GM18517 (cell line): ENCODE measurements at regions not wholly inside any gene's neighbourhood (a gene's known extent, or its start where the extent isn't known, plus 50 kb on each side); places are given as distances from the start of the nearest gene placed in this dataset.
"Not testable (repeated sequence)": the region's sequence is repeated elsewhere in the genome, so short reads cannot be mapped to it uniquely, and the experiment has no call there.

Experiments
- ATAC-seq: cut with Tn5 transposase; IDR thresholded peaks from one replicate; pipeline ENCODE4 v1.9.1; 2021; ENCODE audit warnings: mild to moderate bottlenecking, moderate library complexity; ENCODE audit not compliant: unreplicated experiment

DNA sequence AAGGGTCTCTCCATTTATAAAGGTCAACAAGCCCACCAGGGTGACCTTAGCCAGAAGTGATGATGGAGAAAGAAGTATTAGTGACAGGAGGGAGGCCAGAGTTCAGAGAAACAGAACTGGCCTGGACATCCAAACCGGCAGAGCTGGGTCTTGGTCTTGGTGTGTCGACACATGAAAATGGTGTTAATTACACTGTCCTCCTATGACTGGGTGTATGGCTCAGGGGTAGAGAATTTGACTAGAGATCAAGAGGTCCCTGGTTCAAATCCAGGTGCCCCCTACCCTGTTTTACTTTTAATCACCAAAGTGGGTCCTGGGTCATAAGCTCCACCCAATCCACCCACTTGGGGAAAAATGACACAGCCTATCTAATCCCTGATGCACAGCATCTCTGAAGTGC, 110.6 kb upstream of the ZNF746 start:
- ATAC-seq, result no peak

DNA sequence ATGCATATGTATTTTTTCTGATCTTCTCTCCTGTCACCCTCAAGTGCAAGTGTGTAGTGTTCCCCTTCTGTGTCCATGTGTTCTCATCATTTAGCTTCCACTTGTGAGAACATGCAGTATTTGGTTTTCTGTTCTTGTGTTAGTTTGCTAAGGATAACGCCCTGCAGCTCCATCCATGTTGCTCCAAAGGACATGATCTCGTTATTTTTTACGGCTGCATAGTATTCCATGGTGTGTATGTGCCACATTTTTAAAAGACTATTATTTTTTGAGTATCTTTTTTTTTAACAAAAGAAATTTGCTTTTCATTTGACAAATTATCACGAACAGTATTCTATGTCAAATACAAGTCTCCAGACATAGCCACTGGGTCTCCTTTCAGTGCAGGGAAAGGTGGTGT, 110.1 kb upstream of the ZNF746 start:
- no peak for ATAC-seq

DNA sequence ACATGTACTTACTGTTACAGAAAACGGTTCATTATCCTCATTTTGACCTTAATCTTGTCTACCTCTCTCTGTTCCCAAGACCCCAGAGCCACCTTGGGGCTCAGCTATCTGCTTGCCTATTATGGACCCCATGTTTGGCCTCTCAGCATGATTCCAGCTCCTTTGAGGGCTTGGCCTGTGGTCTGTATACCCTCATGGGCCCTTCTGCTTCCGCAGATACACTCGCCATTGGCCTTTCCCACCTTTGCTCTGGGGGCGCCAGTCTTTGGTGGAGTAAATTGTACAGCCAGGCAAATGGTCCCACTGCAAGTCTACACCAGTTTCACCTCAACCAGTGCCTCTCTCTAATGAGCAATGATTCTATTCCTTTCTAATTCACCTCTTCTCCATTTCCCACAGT, 109.2 kb upstream of the ZNF746 start:
- no peak for ATAC-seq

DNA sequence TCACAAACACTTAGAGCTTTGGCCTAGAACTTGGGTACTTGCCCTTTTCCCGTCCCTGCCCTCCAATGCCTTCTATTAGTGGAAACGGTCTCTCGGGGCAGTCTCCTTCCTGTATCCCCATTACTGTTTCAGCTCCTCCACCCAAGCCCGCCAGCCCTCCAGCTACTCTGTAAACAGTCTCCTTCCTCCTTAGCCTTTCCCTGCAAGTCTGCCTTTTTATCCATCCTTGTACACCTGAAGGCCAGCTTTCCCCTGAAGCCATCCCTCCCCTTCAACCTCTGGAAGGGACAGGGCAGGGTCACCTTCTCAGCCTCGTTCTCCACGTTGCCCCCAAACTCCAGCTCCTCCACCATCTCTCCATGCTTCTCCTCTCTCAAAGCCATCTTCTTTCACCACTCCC, 108.1 kb upstream of the ZNF746 start:
- no peak for ATAC-seq

DNA sequence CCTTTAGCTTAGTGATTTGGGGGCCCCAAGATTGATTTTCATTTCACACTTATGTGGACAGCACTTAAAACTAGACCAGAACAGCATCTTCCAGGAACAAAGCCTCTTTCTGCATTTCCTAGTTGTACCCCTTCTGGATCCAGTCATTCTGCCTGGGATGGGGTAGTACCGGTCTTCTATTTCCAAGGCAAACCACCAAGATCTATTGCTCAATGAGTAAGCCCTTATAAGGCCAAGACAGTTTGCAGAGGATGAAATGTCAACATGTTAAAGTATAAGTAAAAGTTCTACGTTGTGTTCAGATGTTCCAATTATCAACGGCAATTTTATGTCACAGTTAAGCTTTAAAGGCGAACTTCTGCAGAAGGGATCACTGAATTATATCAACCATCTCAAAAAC, 106.9 kb upstream of the ZNF746 start:
- no peak for ATAC-seq

DNA sequence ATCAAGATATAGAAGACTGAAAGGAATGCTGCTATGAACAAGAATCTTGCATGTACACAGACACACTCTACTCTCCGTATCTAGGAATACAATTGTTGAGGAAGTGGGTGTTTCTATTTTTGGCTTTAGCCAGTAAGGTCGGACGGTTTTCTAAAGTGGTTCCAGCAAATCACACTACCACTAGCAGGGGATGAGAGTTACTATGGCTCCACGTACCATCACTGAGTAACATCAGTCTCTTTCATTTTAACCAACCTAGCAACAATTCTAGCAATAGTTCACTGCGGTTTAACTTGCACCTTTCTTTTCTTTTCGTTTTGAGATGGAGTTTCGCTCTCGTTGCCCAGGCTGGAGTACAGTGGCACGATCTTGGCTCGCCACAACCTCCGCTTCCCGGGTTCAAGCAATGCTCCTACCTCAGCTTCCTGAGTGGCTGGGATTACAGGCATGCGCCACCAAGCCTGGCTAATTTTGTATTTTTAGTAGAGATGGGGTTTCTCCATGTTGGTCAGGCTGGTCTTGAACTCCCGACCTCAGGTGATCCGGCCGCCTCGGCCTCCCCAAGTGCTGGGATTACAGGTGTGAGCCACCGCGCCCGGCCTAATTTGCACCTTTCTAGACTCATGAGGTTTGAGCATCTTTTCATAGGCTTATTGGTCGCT, 103.2 kb upstream of the ZNF746 start:
- peak; percentile 94 for ATAC-seq

DNA sequence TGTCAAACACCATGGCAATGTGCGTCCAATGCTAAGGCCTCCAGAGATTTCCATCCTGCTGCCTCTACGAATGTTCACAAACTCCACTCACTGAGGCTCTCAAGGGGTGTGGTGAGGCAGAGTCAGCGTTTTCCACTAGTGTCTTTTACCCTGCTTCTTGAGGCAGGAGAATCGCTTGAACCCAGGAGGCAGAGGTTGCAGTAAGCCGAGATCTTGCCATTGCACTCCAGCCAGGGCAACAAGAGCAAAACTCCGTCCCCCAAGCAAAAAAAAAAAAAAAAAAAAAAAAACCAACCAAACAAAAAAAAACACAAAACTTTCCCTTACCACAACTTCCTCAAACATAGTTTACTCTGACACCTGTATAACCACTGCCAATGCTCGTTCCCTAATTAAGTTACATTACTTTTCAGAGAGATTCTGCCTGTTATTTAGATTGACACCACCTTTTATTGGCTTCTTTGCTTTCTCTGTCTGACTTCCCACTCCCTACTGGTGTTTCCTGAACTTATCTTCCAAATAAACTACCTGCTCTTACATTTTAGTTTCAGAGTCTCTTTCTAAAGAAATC, 102.1 kb upstream of the ZNF746 start:
- peak; percentile 56 for ATAC-seq

DNA sequence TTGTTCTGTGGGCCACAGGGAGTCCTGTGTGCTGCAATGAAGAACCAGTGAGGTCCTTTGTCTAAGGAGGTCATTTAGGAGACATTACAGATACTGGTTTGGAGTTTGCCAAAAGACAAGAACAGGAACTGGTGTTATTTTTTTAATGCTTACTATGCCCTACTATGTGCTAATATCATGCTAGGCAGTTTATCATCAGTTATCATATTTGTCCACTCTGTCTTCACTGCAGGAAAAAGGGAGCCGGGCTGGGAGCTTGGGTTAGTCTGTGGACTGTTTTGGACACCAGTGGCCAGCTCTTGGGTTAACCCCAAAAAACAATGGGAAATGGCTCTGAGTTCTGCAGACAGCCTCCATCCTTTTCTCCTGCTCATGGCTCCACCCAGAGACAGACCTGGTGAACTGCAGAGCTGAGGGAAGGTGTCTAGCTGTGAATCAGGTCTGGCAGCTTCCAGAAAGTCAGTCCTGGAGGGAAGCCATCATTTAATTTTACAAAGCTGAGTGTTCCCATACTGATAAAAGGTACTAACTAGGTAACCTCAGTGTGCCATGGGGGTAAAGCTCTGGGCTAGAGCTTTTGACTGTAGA, 101.2 kb upstream of the ZNF746 start:
- ATAC-seq, result no peak

DNA sequence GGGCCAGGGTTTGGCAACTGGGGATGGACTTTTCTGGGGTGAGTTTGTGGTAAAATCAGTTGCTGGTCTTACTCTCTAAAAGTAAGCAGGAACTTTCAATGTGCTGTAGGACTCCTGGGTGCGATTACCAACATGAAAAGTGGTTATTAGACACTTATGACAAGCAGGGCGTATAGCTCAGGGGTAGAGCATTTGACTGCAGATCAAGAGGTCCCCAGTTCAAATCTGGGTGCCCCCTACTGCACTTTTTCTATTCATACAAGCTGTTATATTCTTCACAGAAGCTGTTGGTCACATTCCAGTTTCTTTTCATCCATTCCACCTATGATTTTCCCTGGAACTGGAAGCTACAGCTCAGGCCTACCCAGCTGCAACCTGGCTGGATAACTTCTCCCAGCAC, 100.2 kb upstream of the ZNF746 start:
- not testable (repeated sequence) for ATAC-seq

DNA sequence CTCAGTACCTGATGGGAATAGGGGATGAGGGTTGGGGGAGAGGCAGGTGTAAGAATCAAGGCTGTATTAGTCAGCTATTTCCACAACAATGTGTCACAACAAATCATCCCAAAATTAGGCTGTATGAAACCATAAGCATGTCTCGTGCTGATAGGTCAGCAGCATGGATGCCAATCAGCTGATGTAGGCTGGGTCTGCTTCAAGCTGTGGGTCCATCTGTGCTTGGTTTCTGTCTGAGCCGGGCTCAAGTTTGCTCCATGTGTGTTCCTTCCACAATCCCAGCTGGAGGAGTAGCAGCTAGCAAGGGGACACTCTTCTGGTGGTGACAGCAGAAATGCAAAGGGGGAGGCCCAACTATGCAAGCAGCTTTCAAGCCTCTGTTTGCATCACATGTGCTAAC, 97.9 kb upstream of the ZNF746 start:
- ATAC-seq, result no peak

DNA sequence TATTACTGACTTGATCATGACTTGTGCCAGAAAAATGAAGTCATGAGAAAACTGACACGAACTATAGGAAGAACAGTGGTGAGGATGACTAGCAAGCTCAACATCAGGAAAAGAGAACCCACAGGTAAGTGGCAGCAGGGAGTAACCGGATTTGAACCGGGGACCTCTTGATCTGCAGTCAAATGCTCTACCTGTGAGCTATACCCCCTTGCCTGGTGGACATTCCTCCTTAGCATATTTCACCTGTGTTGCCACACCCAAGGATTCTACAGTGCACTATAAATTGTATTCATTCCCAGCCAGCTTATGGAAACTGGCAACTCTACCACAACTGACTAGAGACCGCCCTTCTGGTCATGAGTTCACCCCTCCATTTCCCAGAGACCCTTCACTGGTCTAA, 97.5 kb upstream of the ZNF746 start:
- ATAC-seq, result no peak

DNA sequence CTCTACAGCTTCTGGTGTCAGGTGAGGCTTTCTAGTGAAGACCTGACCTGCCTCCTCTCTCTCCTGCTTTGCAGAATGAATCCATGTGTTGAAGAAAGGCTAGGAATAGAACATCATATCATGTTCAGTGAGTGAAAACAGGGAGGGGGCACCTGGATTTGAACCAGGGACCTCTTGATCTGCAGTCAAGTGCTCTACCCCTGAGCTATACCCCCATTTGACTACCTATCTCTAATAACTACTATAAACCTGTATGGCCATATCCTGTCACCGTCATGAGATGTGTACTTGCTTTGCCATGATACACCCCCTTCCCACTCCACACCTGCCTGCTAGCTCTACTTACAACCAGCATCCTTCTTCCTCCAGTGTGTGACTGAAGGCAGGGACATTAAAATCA, 91.3 kb upstream of the ZNF746 start:
- no peak for ATAC-seq

DNA sequence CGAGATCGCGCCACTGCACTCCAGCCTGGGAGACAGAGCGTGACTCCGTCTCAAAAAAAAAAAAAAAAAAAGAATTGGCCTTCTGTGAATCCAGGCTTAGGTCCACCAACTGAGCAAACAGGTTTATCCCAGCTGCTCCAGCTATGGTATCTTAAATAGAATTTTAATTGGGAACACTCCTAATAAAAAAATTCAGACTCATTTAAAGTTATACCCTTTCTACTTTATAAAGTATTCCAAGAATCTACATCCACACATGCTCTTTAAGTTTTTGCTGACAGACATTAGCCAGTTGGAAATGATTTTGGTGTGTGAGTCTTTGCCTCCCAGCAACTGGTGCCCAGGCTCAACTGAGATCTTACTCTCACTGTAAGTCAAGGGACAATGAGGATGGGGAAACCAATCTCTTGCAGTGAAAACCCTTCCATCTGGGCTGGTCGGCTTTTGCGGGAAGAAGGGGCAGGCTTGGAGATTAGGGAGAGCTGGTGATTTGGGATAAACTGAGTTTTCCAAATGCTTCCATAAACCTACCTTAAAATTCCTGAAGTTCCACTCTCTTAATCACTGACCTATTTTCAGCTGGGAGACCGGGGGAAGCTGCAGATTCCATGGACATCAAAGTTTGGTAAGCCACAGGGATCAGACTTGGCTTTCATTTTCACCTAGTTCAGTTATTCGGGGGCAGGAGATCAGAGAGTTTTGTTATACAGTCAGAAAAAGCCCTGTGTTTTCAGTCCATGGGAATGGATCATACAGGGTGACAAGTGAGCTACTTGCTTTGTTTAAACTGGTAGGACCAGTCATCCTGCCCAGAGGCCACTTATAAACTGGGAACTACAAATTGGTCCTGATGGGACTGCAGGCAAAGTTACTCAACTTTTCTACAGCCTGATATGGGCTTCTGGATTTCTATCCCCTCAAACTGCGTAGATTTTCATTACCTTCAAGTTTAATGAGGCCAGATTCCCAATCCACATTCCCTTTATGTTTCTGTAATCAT, 89.3 kb upstream of the ZNF746 start:
- no peak for ATAC-seq

DNA sequence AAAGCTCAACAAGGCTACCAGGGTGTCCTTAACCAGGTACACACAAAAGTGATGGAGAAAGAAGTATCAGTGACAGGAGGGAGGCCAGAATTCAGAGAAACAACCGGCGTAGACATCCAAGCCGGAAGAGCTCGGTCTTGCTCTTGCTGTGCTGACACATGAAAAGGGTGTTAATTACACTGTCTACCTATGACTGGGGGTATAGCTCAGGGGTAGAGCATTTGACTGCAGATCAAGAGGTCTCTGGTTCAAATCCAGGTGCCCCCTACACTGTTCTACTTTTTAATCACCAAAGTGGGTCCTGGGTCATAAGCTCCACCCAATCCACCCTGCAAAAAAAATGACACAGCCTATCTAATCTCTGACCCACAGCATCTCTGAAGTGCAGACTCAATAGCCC, 86.9 kb upstream of the ZNF746 start:
- ATAC-seq, result no peak

DNA sequence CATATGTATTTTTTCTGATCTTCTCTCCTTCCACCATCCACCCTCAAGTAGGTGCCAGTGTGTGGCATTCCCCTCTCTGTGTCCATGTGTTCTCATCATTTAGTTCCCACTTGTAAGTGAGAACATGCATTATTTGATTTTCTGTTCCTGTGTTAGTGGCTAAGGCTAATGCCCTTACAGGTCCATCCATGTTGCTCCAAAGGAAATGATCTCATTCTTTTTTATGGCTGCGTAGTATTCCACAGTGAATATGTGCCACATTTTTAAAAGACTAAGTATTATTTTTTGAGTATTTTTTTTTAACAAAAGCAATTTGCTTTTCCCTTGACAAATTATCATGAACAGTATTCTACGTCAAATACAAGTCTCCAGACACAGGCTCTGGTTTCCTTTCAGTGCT, 86.4 kb upstream of the ZNF746 start:
- no peak for ATAC-seq

DNA sequence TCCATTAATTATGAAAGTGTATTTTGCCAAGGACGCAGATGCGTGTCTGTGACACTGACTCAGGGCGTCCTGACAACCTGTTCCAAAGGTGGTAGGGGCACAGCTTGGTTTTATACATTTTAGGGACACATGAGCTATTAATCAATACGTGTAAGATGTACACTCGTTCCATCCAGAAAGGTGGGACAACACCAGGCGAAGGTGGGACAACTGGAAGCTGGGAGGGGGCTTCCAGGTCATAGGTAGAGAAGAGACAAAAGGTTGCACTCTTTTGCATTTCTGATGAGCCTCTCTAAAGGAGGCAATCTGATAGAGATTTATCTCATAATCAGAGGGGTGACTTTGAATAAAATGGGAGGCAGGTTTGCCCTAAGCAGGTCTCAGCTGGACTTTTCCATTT, 82.7 kb upstream of the ZNF746 start:
- no peak for ATAC-seq

DNA sequence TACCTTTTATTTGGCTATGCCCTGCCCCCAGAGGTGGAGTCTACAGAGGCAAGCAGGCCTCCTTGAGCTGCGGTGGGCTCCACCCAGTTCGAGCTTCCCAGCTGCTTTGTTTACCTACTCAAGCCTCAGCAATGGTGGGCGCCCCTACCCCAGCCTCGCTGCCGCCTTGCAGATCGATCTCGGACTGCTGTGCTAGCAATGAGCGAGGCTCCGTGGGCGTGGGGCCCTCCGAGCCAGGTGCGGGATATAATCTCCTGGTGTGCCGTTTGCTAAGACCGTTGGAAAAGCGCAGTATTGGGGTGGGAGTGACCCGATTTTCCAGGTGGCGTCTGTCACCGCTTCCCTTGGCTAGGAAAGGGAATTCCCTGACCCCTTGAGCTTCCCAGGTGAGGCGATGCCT, 81.8 kb upstream of the ZNF746 start:
- not testable (repeated sequence) for ATAC-seq

DNA sequence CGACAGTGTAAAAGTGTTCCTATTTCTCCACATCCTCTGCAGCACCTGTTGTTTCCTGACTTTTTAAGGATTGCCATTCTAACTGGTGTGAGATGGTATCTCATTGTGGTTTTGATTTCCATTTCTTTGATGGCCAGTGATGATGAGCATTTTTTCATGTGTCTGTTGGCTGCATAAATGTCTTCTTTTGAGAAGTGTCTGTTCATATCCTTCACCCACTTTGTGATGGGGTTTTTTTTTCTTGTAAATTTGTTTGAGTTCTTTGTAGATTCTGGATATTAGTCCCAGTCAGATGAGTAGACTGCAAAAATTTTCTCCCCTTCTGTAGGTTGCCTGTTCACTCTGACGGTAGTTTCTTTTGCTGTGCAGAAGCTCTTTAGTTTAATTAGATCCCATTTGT, 76.8 kb upstream of the ZNF746 start:
- not testable (repeated sequence) for ATAC-seq

DNA sequence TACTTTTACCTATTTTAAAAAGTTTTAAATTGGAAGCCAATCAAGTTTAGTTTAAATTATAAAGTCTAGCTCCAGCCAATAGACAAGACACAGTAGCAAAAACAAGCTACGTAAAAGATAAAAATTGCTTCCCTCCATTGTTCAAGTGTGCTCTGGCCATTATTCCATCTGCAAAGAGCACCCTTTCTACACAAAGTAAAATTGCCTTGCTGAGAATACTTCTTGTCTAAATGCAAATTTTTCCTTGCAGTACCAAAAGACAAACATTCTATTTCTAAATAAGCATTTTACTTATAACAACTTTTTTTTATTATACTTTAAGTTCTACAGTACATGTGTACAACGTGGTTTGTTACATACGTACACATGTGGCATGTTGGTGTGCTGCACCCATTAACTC, 75.9 kb upstream of the ZNF746 start:
- no peak for ATAC-seq

DNA sequence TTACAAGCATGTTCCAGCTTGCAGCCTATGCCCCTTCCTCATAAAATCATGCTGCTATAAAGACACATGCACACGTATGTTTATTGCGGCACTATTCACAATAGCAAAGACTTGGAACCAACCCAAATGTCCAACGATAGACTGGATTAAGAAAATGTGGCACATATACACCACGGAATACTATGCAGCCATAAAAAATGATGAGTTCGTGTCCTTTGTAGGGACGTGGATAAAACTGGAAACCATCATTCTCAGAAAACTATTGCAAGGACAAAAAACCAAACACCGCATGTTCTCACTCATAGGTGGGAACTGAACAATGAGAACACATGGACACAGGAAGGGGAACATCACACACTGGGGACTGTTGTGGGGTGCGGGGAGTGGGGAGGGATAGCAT, 75.3 kb upstream of the ZNF746 start:
- not testable (repeated sequence) for ATAC-seq

DNA sequence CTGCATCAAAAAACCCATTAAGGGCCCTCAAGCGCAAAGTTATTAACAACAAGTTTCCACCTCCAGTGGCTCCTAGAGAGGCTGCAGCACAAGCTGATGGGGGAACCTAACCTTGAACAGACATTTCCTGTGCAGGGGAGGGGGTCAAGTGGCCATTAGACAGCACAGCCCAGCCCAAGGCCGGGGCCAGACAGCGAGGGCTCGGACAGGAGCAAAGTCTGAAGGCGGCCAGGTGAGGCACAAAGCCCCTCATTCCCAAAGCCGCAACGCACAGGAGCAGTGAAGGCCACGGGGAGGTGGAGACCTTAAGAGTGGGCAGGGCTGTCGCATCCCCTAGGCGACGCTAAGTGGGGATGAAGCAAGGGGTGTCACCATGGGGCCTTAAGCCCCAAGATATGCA, 73.2 kb upstream of the ZNF746 start:
- ATAC-seq, result no peak
